CD4-positive, alpha-beta memory T cell (primary cell): ENCODE measurements at regions not wholly inside any gene's neighbourhood (a gene's known extent, or its start where the extent isn't known, plus 50 kb on each side); places are given as distances from the start of the nearest gene placed in this dataset.

Experiments
- CTCF ChIA-PET: fragments of 350-600 bp; sonication (Branson Sonifier 250); formaldehyde crosslinking; loops from one replicate; lab custom pipeline; 2021; ENCODE audit warnings: inconsistent platforms; ENCODE audit not compliant: partially characterized antibody; lab: Charles Lee
- POLR2A ChIA-PET: fragments of 350-600 bp; sonication (Branson Sonifier 250); formaldehyde crosslinking; loops from one replicate; lab custom pipeline; 2021; ENCODE audit not compliant: partially characterized antibody; lab: Charles Lee
- DNase-seq, 5 donors: peaks; one replicate each; pipeline versions ENCODE4 v3.0.0 to v3.0.0-alpha.2; 2020 to 2022; ENCODE audit warnings: mixed read lengths in 1 of 5
- H3K27ac ChIP-seq: one replicate; pipeline ENCODE4 v1.7.0; 2013; ENCODE audit warnings: low read depth, low read length
- H3K27me3 ChIP-seq: 2 replicates; pipeline ENCODE4 v1.7.0; 2013; ENCODE audit warnings: mild to moderate bottlenecking, low read length, moderate library complexity; ENCODE audit not compliant: insufficient read depth
- H3K36me3 ChIP-seq: 2 replicates; pipeline ENCODE4 v1.7.0; 2013; ENCODE audit warnings: mild to moderate bottlenecking, low read length, moderate library complexity; ENCODE audit not compliant: insufficient read depth
- H3K4me1 ChIP-seq: 2 replicates; pipeline ENCODE4 v1.7.0; 2013; ENCODE audit warnings: mild to moderate bottlenecking, low read length, moderate library complexity; ENCODE audit not compliant: insufficient read depth
- H3K4me3 ChIP-seq, 2 donors: one replicate each; pipeline ENCODE4 v1.7.0; 2013; ENCODE audit warnings: low read length in 2 of 2, mild to moderate bottlenecking in 1 of 2
- H3K9me3 ChIP-seq, 2 donors: one replicate each; pipeline ENCODE4 v1.7.0; 2013; ENCODE audit warnings: low read length in 2 of 2, control low read depth in 1 of 2; ENCODE audit not compliant: control insufficient read depth in 1 of 2
- H3K27ac Mint-ChIP-seq, 7 donors: one replicate each; pipeline ENCODE4 v1.8.0; 2020 to 2021; ENCODE audit warnings: mixed read lengths in 7 of 7, mild to moderate bottlenecking in 6 of 7, inconsistent platforms in 3 of 7, moderate library complexity in 3 of 7
- H3K27me3 Mint-ChIP-seq, 2 donors: one replicate each; pipeline ENCODE4 v1.8.0; 2020 to 2021; ENCODE audit warnings: mixed read lengths in 2 of 2
- H3K36me3 Mint-ChIP-seq, 2 donors: one replicate each; pipeline ENCODE4 v1.8.0; 2020 to 2021; ENCODE audit warnings: mixed read lengths in 2 of 2, inconsistent platforms in 1 of 2, mild to moderate bottlenecking in 1 of 2
- H3K4me1 Mint-ChIP-seq, 4 donors: one replicate each; pipeline ENCODE4 v1.8.0; 2020 to 2021; ENCODE audit warnings: mixed read lengths in 4 of 4, mild to moderate bottlenecking in 1 of 4
- H3K4me3 Mint-ChIP-seq, 8 donors: one replicate each; pipeline ENCODE4 v1.8.0; 2020 to 2021; ENCODE audit warnings: mixed read lengths in 8 of 8, mild to moderate bottlenecking in 7 of 8, moderate library complexity in 6 of 8, inconsistent platforms in 3 of 8
- H3K9me3 Mint-ChIP-seq, 8 donors: one replicate each; pipeline ENCODE4 v1.8.0; 2020 to 2021; ENCODE audit warnings: mixed read lengths in 8 of 8, mild to moderate bottlenecking in 5 of 8, inconsistent platforms in 3 of 8, moderate library complexity in 1 of 8
- intact Hi-C: fragments of 100-400 bp; cut with micrococcal nuclease; formaldehyde crosslinking; loops from one replicate; pipeline ENCODE4 v1.15.1; 2023

- Histone ChIP-seq H3K4me3 (no peak overlapping the region), H3K4me1 (no peaks in the 10 kb centered on the region), H3K27ac (no peak overlapping the region), H3K27me3 (no peaks in the 10 kb centered on the region), H3K36me3 (no peaks in the 10 kb centered on the region), H3K9me3 (no peaks in the 10 kb centered on the region)
- Mint-ChIP-seq H3K27me3 (no peaks in the 10 kb centered on the region), H3K9me3 (peaks cover 0 to 11% (median 4%) of the 10 kb centered on the region in 8 donors), H3K4me1 (no peaks in the 10 kb centered on the region), H3K4me3 (no peak overlapping the region), H3K36me3 (no peaks in the 10 kb centered on the region), H3K27ac (no peak overlapping the region)
- DNase-seq = no peak
- intact Hi-C loops = no loop called here
- ChIA-PET POLR2A (no interaction called here), CTCF (no interaction called here)
These were observed 646.6 kb downstream of the ACTL7B start for GRCh38 chr9:108209132-108209685.

- H3K9me3 Mint-ChIP-seq = peaks cover 0 to 15% (median 7%) of the 10 kb centered on the region in 8 donors
- no peaks in the 10 kb centered on the region for H3K27me3 Mint-ChIP-seq
- H3K27me3 ChIP-seq = no peaks in the 10 kb centered on the region
- POLR2A ChIA-PET = no interaction called here
- DNase-seq = no peak
- H3K27ac ChIP-seq = no peak overlapping the region
- no peak overlapping the region for H3K4me3 Mint-ChIP-seq
- intact Hi-C loops = no loop called here
- no peaks in the 10 kb centered on the region for H3K4me1 Mint-ChIP-seq
- no peaks in the 10 kb centered on the region for H3K36me3 ChIP-seq
- H3K27ac Mint-ChIP-seq = no peak overlapping the region
- H3K9me3 ChIP-seq = no peaks in the 10 kb centered on the region
- H3K36me3 Mint-ChIP-seq = no peaks in the 10 kb centered on the region
- no peak overlapping the region for H3K4me3 ChIP-seq
- CTCF ChIA-PET = no interaction called here
- H3K4me1 ChIP-seq = no peaks in the 10 kb centered on the region
These were observed 648.1 kb downstream of the ACTL7B start for GRCh38 chr9:108207561-108208165.

GRCh38 chr9:108205276-108205675 lies 650.5 kb downstream of the ACTL7B start:
- H3K27me3 Mint-ChIP-seq = no peaks in the 10 kb centered on the region
- Histone ChIP-seq H3K27ac (no peak overlapping the region), H3K4me1 (no peaks in the 10 kb centered on the region), H3K36me3 (no peaks in the 10 kb centered on the region), H3K9me3 (no peaks in the 10 kb centered on the region), H3K27me3 (no peaks in the 10 kb centered on the region), H3K4me3 (no peak overlapping the region)
- H3K9me3 Mint-ChIP-seq = peaks cover 7 to 19% (median 13%) of the 10 kb centered on the region in 8 donors
- H3K4me1 Mint-ChIP-seq = no peaks in the 10 kb centered on the region
- H3K36me3 Mint-ChIP-seq = no peaks in the 10 kb centered on the region
- no peak overlapping the region for H3K27ac Mint-ChIP-seq
- intact Hi-C loops = no loop called here
- no peak for DNase-seq
- CTCF ChIA-PET = no interaction called here
- POLR2A ChIA-PET = no interaction called here
- no peak overlapping the region for H3K4me3 Mint-ChIP-seq

GRCh38 chr9:108197899-108198298 lies 657.9 kb downstream of the ACTL7B start:
- no peak overlapping the region for H3K27ac ChIP-seq
- intact Hi-C loops = no loop called here
- Mint-ChIP-seq H3K4me3 (no peak overlapping the region), H3K27ac (no peak overlapping the region), H3K27me3 (no peaks in the 10 kb centered on the region), H3K4me1 (no peaks in the 10 kb centered on the region), H3K9me3 (peaks cover 2 to 36% (median 15%) of the 10 kb centered on the region in 8 donors), H3K36me3 (no peaks in the 10 kb centered on the region)
- H3K4me3 ChIP-seq = no peak overlapping the region
- no peaks in the 10 kb centered on the region for H3K9me3 ChIP-seq
- H3K36me3 ChIP-seq = no peaks in the 10 kb centered on the region
- no peak for DNase-seq
- no peaks in the 10 kb centered on the region for H3K27me3 ChIP-seq
- CTCF ChIA-PET = no interaction called here
- H3K4me1 ChIP-seq = no peaks in the 10 kb centered on the region
- POLR2A ChIA-PET = no interaction called here

GRCh38 chr9:108197008-108197365 lies 658.8 kb downstream of the ACTL7B start:
- Mint-ChIP-seq H3K9me3 (peaks cover 2 to 36% (median 17%) of the 10 kb centered on the region in 8 donors), H3K4me1 (no peaks in the 10 kb centered on the region), H3K4me3 (no peak overlapping the region), H3K27ac (no peak overlapping the region), H3K36me3 (no peaks in the 10 kb centered on the region), H3K27me3 (no peaks in the 10 kb centered on the region)
- no peak overlapping the region for H3K27ac ChIP-seq
- ChIA-PET POLR2A (no interaction called here), CTCF (no interaction called here)
- no peaks in the 10 kb centered on the region for H3K9me3 ChIP-seq
- no peak for DNase-seq
- intact Hi-C loops = no loop called here
- H3K4me1 ChIP-seq = no peaks in the 10 kb centered on the region
- no peaks in the 10 kb centered on the region for H3K27me3 ChIP-seq
- H3K36me3 ChIP-seq = no peaks in the 10 kb centered on the region
- H3K4me3 ChIP-seq = no peak overlapping the region

- H3K4me1 Mint-ChIP-seq = no peaks in the 10 kb centered on the region
- DNase-seq = no peak
- ChIA-PET POLR2A (no interaction called here), CTCF (no interaction called here)
- no peaks in the 10 kb centered on the region for H3K27me3 Mint-ChIP-seq
- no peak overlapping the region for H3K27ac ChIP-seq
- H3K36me3 ChIP-seq = no peaks in the 10 kb centered on the region
- intact Hi-C loops = no loop called here
- no peak overlapping the region for H3K4me3 ChIP-seq
- H3K9me3 ChIP-seq = no peaks in the 10 kb centered on the region
- no peaks in the 10 kb centered on the region for H3K36me3 Mint-ChIP-seq
- no peaks in the 10 kb centered on the region for H3K27me3 ChIP-seq
- H3K27ac Mint-ChIP-seq = no peak overlapping the region
- no peak overlapping the region for H3K4me3 Mint-ChIP-seq
- no peaks in the 10 kb centered on the region for H3K4me1 ChIP-seq
- peaks cover 2 to 31% (median 15%) of the 10 kb centered on the region in 8 donors for H3K9me3 Mint-ChIP-seq
These were observed 659.3 kb downstream of the ACTL7B start for GRCh38 chr9:108196332-108197007.

- no peaks in the 10 kb centered on the region for H3K9me3 ChIP-seq
- Mint-ChIP-seq H3K9me3 (peaks cover 0 to 21% (median 8%) of the 10 kb centered on the region in 8 donors), H3K36me3 (no peaks in the 10 kb centered on the region), H3K4me1 (no peaks in the 10 kb centered on the region), H3K27me3 (no peaks in the 10 kb centered on the region), H3K4me3 (no peak overlapping the region), H3K27ac (no peak overlapping the region)
- no peak for DNase-seq
- no peaks in the 10 kb centered on the region for H3K36me3 ChIP-seq
- H3K4me3 ChIP-seq = no peak overlapping the region
- CTCF ChIA-PET = no interaction called here
- no peaks in the 10 kb centered on the region for H3K27me3 ChIP-seq
- POLR2A ChIA-PET = no interaction called here
- H3K4me1 ChIP-seq = no peaks in the 10 kb centered on the region
- H3K27ac ChIP-seq = no peak overlapping the region
- intact Hi-C loops = no loop called here
These were observed 661.6 kb downstream of the ACTL7B start for GRCh38 chr9:108194154-108194553.
